Muscle layer of duodenum (tissue), 2 donors: ENCODE measurements at regions not wholly inside any gene's neighbourhood (a gene's known extent, or its start where the extent isn't known, plus 50 kb on each side); places are given as distances from the start of the nearest gene placed in this dataset.
"Not testable (repeated sequence)": the region's sequence is repeated elsewhere in the genome, so short reads cannot be mapped to it uniquely, and the experiment has no call there.

Experiments used
- H3K27ac ChIP-seq: one replicate; pipeline ENCODE4 v1.7.0; 2013; ENCODE audit warnings: mild to moderate bottlenecking, low read length
- H3K27me3 ChIP-seq: one replicate; pipeline ENCODE4 v1.7.0; 2013; ENCODE audit warnings: low read depth, mild to moderate bottlenecking, control low read depth, low read length
- H3K36me3 ChIP-seq, 2 donors: one replicate each; pipeline ENCODE4 v1.7.0; 2013; ENCODE audit warnings: low read length in 2 of 2, control low read depth in 1 of 2, mild to moderate bottlenecking in 1 of 2; ENCODE audit not compliant: insufficient read depth in 2 of 2, control insufficient read depth in 1 of 2
- H3K4me1 ChIP-seq, 2 donors: one replicate each; pipeline ENCODE4 v1.7.0; 2013; ENCODE audit warnings: low read length in 2 of 2, mild to moderate bottlenecking in 2 of 2, control low read depth in 1 of 2, moderate library complexity in 1 of 2; ENCODE audit not compliant: insufficient read depth in 2 of 2, control insufficient read depth in 1 of 2
- H3K4me3 ChIP-seq, 2 donors: one replicate each; pipeline ENCODE4 v1.7.0; 2013; ENCODE audit warnings: low read length in 2 of 2, low read depth in 1 of 2, mild to moderate bottlenecking in 1 of 2
- H3K9me3 ChIP-seq, 2 donors: one replicate each; pipeline ENCODE4 v1.7.0; 2013; ENCODE audit warnings: low read length in 2 of 2, control low read depth in 1 of 2, mild to moderate bottlenecking in 1 of 2; ENCODE audit not compliant: control insufficient read depth in 1 of 2
- donor health status: healthy.

DNA sequence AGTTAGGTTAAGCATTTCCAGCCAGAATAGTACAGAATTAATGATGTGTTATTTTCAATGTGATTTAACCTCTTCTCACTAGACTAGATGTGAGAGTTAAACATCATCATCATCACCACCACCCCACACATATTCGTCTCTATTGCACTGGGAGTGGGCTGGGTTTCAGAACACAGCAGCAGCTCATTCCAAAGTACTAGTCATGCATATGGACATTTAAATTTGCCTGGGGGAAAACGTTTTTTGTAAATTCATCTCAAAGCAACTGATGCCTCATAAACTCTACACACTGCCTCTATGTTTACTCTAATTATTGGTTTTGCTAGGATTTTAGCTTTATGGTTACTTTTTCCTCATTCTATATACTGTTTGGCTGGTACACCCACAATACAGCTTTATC, 509.1 kb downstream of the PPP4R3C start:
- Histone ChIP-seq H3K9me3 (no peaks in the 10 kb centered on the region), H3K4me1 (no peaks in the 10 kb centered on the region), H3K4me3 (no peak overlapping the region), H3K27ac (no peak overlapping the region), H3K27me3 (no peaks in the 10 kb centered on the region), H3K36me3 (no peaks in the 10 kb centered on the region)

- Histone ChIP-seq H3K4me3 (no peak overlapping the region), H3K27me3 (no peaks in the 10 kb centered on the region), H3K36me3 (no peaks in the 10 kb centered on the region), H3K4me1 (no peaks in the 10 kb centered on the region), H3K9me3 (no peaks in the 10 kb centered on the region), H3K27ac (no peak overlapping the region)
These were observed 510.9 kb downstream of the PPP4R3C start for GRCh38 chrX:26952213-26952612.

- no peaks in the 10 kb centered on the region for H3K4me1 ChIP-seq
- no peaks in the 10 kb centered on the region for H3K27me3 ChIP-seq
- H3K36me3 ChIP-seq: no peaks in the 10 kb centered on the region
- no peaks in the 10 kb centered on the region for H3K9me3 ChIP-seq
- H3K27ac ChIP-seq: no peak overlapping the region
- H3K4me3 ChIP-seq: no peak overlapping the region
These were observed 535.7 kb downstream of the PPP4R3C start for GRCh38 chrX:26927419-26927818.

DNA sequence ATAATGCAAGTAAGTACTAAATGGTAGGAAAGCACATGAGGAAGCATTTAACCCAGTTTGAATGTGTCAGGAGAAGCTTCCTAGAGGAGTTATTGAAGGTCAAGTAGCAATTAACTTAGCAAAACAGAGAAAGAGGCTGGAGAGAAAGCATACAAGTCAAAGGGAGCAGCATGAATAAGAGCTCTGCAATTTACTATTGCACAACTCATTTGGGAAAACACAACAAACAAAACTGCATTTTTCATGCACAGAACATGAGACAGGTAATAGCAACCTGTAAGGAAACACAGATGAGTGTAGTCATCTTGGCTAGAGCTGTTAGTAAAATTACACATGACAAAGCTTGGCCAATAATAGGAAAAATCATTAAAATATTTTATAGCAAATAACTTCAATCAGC, 538.1 kb downstream of the PPP4R3C start:
- H3K36me3 ChIP-seq: no peaks in the 10 kb centered on the region
- H3K4me1 ChIP-seq: no peaks in the 10 kb centered on the region
- H3K27me3 ChIP-seq: no peaks in the 10 kb centered on the region

GRCh38 chrX:26922278-26922677, 540.9 kb downstream of the PPP4R3C start:
- H3K9me3 ChIP-seq: no peaks in the 10 kb centered on the region
- H3K27me3 ChIP-seq: no peaks in the 10 kb centered on the region
- H3K4me1 ChIP-seq: no peaks in the 10 kb centered on the region
- no peaks in the 10 kb centered on the region for H3K36me3 ChIP-seq
- no peak overlapping the region for H3K27ac ChIP-seq
- H3K4me3 ChIP-seq: no peak overlapping the region

More for the DNA sequence above, 538.1 kb downstream of the PPP4R3C start:
- Histone ChIP-seq H3K4me3 (no peak overlapping the region), H3K27ac (no peak overlapping the region), H3K9me3 (no peaks in the 10 kb centered on the region)

DNA sequence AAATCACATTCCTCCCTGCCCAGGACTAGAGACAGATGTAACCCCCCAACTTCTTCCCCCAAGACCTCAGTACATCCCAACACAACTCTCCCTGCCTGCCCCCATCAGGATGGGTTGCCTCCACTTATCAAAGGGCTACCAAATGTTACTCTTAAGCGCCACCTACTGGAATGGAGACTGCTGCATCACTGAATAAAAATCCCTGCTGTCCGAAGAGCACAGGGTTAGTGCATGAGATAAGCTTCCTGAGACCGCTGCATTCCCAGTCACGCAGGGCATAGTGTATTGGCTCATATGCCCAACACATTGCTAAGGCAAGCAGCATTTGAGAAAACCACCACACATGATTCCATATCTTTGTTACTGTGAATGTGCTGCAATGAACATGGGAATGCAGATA, 544.5 kb downstream of the PPP4R3C start:
- no peaks in the 10 kb centered on the region for H3K9me3 ChIP-seq
- no peaks in the 10 kb centered on the region for H3K4me1 ChIP-seq

DNA sequence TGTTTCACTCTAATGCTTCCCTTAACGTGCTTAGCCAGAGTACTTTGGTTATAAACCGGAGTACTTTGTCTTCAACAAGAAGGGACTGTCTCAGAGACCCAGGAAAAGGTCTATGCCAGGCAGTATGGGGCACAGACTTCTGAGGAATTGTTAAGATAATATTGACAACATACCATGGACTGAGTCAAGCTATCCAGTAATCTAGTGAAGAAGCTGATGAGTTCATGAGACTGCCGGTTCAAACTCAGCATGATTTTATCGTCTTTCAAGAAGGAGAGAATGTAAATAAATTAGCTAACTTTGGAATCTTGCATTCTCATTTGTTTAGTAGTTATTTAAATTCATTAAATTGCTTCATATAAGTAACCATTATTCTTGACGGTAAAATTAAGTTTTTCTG, 546.1 kb downstream of the PPP4R3C start:
- Histone ChIP-seq H3K4me1 (no peaks in the 10 kb centered on the region), H3K27me3 (no peaks in the 10 kb centered on the region), H3K4me3 (no peak overlapping the region), H3K27ac (no peak overlapping the region), H3K36me3 (no peaks in the 10 kb centered on the region), H3K9me3 (no peaks in the 10 kb centered on the region)

More for the DNA sequence above, 544.5 kb downstream of the PPP4R3C start:
- H3K27me3 ChIP-seq: no peaks in the 10 kb centered on the region
- no peaks in the 10 kb centered on the region for H3K36me3 ChIP-seq
- no peak overlapping the region for H3K4me3 ChIP-seq
- no peak overlapping the region for H3K27ac ChIP-seq

DNA sequence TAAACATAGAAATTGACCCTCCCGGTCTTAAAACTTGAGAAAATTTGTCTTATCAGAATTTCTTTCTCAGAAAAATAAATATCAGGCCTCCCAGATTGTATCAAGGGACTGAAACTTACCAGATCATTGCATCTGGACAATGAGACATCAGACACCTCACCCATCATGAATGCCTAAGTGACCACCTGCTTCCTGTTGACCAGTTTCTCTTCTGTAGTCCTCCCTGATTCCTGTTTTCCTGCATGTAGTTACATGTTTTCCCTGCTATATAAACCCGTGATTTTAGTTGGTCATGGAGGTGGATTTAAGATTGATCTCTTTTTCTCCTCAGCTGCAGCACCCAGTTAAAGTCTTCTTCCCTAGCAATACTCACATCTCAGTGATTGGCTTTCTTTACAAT, 548.1 kb downstream of the PPP4R3C start:
- Histone ChIP-seq H3K27ac (no peak overlapping the region), H3K9me3 (no peaks in the 10 kb centered on the region)

DNA sequence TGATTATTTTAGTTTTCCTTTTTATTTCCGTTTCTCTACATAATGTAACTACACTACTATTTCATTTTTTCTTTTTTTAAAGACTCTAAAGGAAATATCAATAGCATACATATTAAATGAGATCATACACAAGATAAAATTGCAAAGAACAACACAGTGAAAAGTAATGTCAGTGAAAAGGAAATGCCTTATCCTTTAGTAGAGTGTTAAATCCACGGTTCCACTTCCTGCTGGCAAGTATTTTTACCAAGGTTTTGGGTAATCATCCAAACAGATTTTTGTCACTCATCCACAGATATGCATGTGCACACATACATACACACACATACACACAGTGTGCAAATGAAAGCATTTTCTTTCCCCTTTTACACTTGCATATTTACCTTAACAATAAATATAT, 548.9 kb downstream of the PPP4R3C start:
- H3K9me3 ChIP-seq: no peaks in the 10 kb centered on the region

More for the DNA sequence above, 548.1 kb downstream of the PPP4R3C start:
- H3K4me1 ChIP-seq: no peaks in the 10 kb centered on the region
- H3K36me3 ChIP-seq: no peaks in the 10 kb centered on the region
- no peaks in the 10 kb centered on the region for H3K27me3 ChIP-seq
- no peak overlapping the region for H3K4me3 ChIP-seq

GRCh38 chrX:26911785-26912184, 551.4 kb downstream of the PPP4R3C start:
- H3K27me3 ChIP-seq, H3K27ac ChIP-seq, H3K4me3 ChIP-seq, H3K4me1 ChIP-seq, H3K9me3 ChIP-seq, H3K36me3 ChIP-seq: not testable (repeated sequence)

More for the DNA sequence above, 548.9 kb downstream of the PPP4R3C start:
- Histone ChIP-seq H3K36me3 (no peaks in the 10 kb centered on the region), H3K4me1 (no peaks in the 10 kb centered on the region), H3K27me3 (no peaks in the 10 kb centered on the region), H3K27ac (no peak overlapping the region), H3K4me3 (no peak overlapping the region)

DNA sequence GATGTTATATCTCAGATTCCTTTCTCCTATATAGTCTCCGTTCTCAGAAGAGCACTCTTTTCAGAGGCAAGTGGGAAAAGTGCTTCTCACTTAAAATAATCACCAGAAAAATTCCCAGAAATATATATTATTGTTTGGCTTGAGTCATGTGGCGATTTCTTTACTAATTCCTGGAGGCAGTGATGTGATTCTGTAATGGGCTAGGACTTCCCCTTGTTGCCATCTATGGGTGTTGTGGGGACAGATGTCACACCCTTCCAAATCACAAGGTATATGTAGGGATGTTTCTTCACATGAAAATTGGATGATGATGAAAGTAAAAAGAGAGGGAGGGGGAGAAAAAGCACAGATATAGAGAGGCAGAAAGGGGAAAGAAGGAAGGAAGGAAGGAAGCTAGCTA, 553.4 kb downstream of the PPP4R3C start:
- Histone ChIP-seq H3K27ac (no peak overlapping the region), H3K27me3 (no peaks in the 10 kb centered on the region), H3K36me3 (no peaks in the 10 kb centered on the region), H3K4me3 (no peak overlapping the region), H3K4me1 (no peaks in the 10 kb centered on the region), H3K9me3 (no peaks in the 10 kb centered on the region)

- Histone ChIP-seq H3K36me3 (no peaks in the 10 kb centered on the region), H3K27me3 (no peaks in the 10 kb centered on the region), H3K9me3 (no peaks in the 10 kb centered on the region), H3K4me3 (no peak overlapping the region), H3K27ac (no peak overlapping the region), H3K4me1 (no peaks in the 10 kb centered on the region)
These were observed 554.9 kb downstream of the PPP4R3C start for GRCh38 chrX:26908218-26908617.
